SK-N-SH treated with all-trans-retinoic acid at 6 μM for 48 hours (cell line): ENCODE measurements at regions not wholly inside any gene's neighbourhood (a gene's known extent, or its start where the extent isn't known, plus 50 kb on each side); places are given as distances from the start of the nearest gene placed in this dataset.

Experiments
- ISL1 ChIP-seq: fragments of 250-450 bp; sonication (Bioruptor Pico); IDR thresholded peaks from 2 replicates; pipeline ENCODE4 v2.1.2; 2022; ENCODE audit warnings: mild to moderate bottlenecking, moderate library complexity
- TOX ChIP-seq: fragments of 250-450 bp; sonication (Bioruptor Pico); IDR thresholded peaks from 2 replicates; pipeline ENCODE4 v1.8.0; 2021; ENCODE audit warnings: mild to moderate bottlenecking, moderate library complexity, borderline replicate concordance

DNA sequence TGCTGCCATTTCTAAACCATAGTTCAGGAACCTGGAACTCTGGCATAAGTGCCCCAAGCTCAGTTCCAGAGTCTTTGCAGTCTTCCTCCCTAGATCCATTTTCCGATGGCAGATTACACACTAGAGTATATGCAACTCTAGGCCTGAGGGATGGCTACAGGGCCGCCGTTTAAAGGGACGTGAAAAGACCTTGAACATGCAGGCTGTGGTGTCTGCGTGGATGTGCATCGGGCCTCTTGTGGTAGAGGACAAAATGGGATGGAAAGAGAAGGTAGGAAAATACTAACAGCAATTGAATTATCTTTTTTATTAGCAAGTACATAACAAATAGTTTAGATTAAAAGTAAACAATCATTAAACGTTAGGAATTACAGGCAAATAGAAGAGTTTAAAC, 588.9 kb downstream of the RFPL4B start:
- TF ChIP-seq ISL1 (CRISPR knock-in tag) (no peak), TOX (no peak)
